MM.1S (cell line): ENCODE measurements at regions not wholly inside any gene's neighbourhood (a gene's known extent, or its start where the extent isn't known, plus 50 kb on each side); places are given as distances from the start of the nearest gene placed in this dataset.

Experiments used
- EZH2 ChIP-seq: fragments of 300-600 bp; sonication (generic); optimal IDR thresholded peaks from 2 replicates; pipeline ENCODE3; 2017; ENCODE audit warnings: low read depth, mild to moderate bottlenecking, antibody characterized with exemption, low read length, mixed read lengths
- TF ChIP-seq, protein P1 (sequence below): fragments of 300-600 bp; sonication (generic); IDR thresholded peaks from 2 replicates; pipeline ENCODE4 v1.5.1; 2016; ENCODE audit warnings: antibody characterized with exemption, low read length, mixed read lengths

DNA sequence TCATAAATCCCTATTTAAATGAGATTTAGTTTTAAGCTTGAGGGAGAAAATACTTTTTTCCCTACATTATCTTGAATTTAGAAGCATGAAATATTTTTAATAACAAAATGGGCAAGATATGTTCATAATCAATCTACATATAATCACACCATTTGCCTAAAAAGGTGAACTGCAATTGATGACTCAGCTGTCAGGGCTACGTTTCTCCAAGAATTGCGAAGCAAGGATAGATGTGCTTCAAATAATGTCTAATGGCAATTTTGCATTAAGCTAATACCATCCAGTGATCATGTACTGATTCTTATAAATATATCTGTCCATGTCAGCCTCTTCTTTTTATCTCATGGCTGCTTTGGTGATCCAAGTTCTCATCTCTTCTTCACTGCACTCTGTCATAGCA lies 404.4 kb downstream of the MAN2A1 start:
- TF ChIP-seq, protein P1, sequence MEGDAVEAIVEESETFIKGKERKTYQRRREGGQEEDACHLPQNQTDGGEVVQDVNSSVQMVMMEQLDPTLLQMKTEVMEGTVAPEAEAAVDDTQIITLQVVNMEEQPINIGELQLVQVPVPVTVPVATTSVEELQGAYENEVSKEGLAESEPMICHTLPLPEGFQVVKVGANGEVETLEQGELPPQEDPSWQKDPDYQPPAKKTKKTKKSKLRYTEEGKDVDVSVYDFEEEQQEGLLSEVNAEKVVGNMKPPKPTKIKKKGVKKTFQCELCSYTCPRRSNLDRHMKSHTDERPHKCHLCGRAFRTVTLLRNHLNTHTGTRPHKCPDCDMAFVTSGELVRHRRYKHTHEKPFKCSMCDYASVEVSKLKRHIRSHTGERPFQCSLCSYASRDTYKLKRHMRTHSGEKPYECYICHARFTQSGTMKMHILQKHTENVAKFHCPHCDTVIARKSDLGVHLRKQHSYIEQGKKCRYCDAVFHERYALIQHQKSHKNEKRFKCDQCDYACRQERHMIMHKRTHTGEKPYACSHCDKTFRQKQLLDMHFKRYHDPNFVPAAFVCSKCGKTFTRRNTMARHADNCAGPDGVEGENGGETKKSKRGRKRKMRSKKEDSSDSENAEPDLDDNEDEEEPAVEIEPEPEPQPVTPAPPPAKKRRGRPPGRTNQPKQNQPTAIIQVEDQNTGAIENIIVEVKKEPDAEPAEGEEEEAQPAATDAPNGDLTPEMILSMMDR = no peak
- no peak for TF ChIP-seq EZH2
